Ammon's horn (tissue), 1 donor: ENCODE measurements at regions not wholly inside any gene's neighbourhood (a gene's known extent, or its start where the extent isn't known, plus 50 kb on each side); places are given as distances from the start of the nearest gene placed in this dataset.
"Not testable (repeated sequence)": the region's sequence is repeated elsewhere in the genome, so short reads cannot be mapped to it uniquely, and the experiment has no call there.

ENCODE experiments used
- DNase-seq: peaks from one replicate; pipeline ENCODE4 v3.0.0-alpha.2; 2016; ENCODE audit warnings: low spot score

DNA sequence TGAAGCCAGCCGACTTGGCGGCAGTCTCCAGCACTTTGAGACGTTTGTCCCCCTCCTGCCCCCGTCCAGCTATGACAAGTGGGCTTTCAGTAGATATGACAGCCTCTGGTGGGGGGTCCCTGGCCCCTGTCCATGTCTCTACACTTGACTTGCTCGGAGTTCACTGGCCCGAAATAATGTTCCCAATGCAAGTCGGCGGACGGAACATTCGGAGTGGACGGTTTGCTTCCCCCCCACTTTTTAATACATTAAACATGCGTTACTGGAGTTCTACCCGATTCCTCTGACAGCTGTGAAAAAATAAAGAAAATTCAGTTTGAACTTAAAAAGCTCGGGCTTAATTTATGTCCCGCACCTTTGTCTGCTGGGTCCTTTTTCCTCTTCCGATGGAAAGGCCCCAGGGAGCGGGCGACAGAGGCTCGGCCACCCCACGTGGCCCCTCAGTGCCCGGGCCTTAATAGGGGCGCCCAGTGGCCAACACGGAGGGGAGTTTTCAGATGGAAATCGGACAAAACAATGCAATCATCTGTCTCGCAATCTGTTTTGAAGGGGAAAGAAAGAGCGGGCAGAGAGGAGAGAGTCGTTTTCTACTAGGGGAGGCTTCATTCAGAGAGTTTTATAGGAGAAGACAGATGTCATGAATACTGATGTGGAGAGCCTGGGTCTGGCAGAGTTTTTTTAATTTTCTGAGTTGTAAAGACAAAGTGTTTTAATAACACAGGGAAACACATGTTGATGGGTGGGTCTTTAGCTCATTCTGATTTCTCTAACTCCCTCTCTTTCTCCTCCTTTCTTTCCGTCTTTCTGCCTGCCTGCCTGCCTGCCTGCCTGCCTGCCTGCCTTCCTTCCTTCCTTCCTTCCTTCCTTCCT, 50.2 kb downstream of the SMIM38 start:
- no peak for DNase-seq

DNA sequence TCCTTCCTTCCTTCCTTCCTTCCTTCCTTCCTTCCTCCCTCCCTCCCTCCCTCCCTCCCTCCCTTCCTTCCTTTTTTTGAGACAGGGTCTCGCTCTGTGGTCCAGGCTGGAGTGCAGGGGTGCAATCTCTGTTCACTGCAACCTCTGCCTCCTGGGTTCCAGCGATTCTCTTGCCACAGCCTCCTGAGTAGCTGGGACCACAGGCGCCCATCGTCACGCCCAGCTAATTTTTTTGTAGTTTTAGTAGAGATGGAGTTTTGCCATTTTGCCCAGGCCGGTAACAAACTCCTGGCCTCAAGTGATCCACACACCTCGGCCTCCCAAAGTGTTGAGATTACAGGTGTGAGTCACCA, 50.9 kb downstream of the SMIM38 start:
- not testable (repeated sequence) for DNase-seq

DNA sequence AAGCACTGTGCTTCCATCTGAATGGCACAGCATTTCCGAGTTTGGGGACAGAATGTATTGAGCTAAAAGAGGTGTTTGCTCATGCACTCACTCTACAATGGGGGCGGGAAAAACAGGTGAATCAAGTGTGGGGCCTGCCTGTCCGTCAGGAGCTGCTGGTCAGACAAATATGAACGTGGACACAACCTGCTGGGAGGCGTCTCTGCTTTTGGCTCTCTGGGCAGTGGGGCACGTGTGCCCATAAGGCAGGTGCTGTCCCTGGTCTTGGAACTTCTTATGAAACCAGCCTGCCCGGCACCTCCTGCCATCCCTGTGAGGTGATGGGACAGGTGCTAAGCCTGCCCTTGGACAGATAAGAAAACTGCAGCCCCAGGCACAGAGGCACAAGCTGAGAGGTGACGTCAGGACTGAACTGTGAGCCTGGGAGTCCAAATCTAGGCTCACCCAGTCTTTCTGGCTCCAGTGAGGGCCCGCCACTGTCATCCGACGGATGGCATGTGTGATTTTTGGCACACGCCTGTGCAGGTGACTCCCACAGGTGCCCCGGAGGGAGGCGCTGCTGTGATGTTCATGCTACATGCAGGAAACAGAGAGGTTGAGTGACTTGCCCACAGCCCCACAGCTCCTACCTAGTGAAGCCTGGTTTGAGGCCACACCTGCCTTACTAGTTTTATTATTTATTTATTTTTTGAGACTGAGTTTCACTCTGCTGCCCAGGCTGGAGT, 51.6 kb downstream of the SMIM38 start:
- no peak for DNase-seq

DNA sequence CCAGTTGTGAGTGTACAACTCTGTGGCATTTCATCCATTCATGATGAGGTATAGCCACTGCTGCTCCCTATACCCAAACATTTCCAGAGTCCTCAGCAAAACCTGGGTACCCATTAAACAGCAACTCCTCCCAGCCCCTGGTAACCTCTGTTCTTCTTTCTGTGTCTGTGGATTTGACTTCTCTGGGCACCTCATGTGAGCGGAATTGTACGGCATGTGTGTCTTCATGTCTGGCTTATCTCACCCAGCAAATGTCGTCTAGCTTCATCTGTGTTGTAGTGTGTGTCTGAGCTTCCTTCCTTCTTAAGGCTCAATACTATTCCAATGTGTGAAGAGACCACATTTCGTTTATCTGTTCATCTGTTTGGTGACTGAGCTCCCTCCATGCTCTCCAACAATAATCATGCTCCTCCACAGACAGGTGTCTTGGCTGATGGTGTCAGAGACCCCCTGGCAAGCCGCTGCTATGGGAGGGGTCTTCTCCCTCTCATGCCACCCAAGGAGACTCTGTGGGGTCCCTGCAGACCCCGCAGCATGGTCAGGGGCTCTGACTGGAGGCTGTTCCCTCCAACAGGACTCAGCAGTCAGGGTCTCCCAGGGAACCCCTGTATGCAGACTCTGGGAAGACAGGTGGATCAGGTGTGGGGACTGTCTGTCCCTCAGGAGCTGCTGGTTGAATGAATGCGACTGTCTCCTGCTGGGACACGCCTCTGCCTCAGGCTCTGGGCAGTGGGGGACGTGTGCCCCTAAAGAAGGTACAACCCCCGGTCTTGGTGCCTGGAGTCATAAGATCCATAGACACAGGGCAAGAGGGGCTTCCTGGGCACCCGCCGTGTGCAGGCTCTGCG, 52.7 kb downstream of the SMIM38 start:
- DNase-seq: no peak

DNA sequence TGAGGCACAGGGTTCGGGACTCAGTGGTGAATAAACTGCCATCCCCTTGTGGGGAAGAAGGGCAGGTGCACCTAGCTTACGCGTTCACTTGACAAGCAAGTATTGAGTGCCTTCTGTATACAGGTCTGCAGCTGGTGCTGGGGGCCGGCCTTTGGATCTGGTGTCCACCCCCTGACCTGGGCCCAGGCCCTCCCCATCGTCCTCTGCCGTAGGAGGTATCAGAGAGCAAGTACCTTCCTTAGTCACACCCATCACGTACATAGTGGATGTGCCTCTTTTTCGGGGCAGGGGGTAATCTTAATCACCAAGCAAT, 53.3 kb downstream of the SMIM38 start:
- no peak for DNase-seq

DNA sequence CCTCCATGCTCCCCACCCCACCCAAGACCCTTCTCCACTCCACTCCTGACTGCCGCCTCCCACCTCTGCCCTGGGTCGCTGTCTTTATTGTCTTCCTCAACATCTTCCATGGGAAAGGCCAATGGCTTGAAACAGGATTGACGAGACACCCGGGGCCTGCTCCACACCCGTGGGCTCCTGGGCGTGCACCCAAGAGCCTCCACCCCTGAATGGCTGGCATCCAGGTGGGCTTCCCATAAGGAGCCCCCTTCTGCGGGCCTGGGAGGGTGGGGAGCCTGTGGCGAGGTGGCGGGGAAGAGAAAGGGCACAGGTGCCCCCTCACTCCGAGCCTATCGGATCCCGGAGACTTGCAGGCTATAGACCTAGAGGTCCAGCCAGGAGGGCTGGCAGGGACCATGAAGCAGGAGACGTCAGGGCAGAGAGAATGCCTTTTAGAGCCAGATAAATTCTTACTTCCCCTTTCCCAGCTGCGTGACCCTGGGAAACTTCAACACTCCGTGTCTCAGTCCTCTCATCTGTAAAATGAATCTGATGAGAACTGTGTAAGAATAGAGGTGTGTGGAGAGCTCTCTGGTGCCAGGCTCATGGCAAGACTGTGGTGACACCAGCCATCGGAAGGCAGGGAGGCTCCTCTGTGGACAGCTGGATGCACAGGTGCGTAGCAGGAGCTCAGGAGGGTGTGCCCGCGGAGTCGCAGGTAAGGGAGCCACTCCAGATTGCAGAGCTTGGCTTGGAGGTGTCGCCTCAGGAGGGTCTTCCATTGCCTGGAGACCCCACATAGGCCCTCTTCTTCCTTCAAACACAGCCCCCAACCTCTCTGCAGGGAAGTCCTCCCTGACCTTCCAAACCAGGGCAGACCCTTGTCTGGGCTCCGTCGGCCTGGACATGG, 53.9 kb downstream of the SMIM38 start:
- no peak for DNase-seq

DNA sequence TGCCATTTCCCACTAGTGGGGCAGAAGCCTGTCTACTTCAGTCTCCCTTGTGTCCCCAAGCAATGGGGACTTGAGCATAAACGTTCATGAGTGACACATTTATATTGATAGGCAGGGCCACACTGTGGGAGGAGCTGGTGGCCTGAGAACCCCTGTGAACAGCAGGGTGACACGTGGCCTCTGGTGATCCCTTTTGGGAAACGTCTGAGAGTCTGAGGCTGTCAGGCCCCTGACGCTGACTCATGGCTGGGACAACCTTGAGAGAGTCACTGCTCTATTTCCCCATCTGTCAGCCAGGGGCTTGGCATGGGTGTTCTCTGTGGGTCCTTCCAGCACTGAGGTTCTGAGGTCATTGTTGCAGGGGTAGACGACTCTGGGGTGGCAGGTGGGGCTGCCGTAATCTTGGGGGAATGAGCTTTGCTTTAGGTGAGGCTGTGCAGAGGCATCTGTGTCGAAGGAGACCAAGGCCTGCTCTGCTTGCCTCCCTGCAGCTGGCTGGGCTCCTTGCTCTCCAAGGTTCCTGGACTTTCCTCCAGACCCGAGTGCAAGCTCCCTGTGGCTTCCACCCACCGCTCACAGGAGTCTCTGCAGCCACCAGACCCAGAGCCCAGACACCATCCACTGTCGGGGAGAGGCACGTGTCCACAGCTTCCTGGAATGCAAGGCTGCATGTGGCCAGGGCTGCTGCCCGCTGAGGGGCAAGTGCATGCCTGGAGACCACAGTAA, 54.7 kb downstream of the SMIM38 start:
- no peak for DNase-seq

DNA sequence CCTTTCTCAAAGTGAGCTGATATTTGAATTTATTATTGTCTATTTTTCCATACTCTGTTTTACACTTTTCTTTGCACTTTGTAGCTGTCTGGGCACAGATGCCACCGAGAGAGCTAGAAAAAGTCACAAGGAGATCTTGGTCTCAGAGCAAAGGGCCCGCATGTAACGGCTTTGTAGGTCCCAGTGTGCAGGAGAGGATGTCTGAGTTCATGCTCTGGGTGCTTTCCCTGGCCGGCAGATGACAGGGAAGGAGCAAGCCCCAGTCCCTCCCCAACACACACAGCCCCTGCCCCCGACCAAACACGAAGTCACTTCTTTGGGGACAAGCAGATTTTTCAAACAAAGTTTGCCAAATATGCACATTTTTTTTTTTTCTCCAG, 55.8 kb downstream of the SMIM38 start:
- DNase-seq: peak; percentile 16

DNA sequence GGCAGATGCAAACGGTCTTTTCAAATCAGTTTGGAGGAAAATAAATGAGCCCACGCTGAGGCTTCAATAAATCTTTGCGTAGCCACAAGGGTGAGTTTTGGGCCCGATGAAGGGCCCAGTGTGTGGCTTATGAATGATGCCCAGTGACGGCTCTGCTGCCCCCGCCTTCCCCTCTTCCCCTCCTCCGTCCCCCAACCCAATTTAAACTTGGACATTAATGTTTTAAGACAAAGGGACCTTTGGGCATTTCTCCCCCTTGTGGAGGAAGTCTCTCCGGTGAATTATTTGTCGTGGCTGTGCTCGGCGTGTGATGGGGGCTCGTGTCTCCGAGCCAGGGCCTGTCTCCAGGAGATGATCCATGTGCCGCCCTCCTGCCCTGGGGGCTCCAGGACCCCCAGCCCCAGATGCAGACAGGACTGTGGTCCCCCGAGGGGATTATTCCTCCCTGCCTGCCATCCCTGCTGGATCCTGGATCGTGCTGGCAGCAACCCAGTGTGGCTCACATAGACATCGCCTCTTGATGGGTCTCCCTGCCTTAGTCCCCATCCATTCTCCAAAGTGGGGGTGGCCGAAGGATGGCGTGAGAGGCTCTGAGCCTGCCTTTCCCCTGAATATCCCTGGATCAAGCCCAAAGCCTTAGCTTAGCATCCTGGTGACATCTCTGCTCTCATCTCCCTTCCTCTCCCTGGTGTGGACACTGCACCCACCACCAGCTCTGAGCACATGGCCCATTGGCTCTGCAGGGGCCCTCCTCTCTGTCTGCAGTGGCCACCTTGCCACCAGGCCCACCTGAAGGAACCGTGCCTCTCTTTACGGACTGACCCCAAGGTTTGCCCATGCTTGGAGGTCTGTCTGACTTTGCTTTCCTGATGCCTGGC, 56.4 kb downstream of the SMIM38 start:
- peak; percentile 12 for DNase-seq

DNA sequence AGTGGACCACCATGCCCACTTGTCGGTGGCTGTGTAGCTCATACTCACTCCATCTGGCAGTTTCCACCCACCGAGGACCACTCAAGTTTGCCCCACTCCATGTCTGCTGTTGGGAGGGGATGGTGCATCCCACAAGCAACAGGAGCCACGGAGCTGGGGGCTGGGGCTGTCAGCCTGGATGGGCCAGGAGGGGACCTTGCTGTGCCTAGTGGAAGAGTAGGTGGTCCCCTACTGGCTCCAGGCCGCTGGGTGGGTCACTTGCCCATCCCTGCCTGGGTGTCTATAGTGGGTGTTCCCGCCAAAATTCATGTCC, 57.0 kb downstream of the SMIM38 start:
- DNase-seq: no peak

DNA sequence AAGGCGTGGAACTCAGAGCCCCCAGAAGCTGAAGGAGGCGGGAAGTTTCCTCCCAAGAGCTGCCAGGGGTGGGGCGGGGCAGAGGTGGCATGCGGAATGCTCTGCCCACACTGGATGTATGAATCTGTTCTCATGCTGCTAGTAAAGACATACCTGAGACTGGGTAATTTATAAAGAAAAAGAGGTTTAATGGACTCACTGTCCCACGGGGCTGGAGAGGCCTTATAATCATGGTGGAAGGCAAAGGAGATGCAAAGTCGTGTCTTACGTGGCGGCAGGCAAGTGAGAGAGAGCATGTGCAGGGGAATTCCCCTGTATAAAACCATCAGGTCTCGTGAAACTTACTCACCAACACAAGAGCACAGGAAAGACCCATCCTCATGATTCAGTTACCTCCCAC, 57.6 kb downstream of the SMIM38 start:
- DNase-seq: no peak

DNA sequence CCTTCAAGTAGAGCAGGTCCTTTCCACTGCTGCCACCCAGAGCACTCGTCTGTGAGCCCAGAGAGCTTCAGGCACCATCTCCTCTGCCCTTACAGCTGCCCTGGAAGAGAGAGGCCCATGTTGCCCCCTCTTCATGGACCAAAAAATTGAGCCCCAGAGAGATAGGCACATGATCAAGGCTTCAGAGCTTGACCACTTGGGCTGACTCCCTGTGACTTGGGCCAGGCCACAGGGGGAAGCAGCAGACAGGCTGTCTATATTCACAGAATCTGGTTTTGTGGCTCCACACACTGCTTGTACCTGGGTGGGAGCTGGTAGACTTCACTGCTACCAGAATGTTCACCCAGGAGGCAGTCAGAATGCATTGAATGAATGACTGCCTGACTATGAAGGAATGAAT, 58.2 kb downstream of the SMIM38 start:
- DNase-seq: no peak

DNA sequence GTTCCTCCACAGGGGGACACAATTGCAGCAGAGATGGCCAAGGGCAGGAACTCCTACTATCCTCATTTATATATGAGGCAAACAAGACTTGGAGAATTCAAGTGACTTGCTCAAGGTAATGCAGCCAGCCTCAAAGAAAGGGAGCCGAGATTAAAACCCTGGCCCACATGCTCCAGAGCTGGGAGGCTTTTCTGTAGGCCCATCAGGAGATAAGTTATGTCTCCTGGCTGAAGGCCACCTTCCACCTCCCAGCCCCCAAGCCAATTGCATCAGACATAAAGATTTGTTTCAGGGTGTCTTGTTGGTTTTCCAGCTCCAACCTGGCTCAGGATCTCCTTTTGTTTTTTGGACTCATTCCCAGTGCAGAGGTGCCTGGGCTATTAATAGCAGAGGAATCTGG, 59.5 kb downstream of the SMIM38 start:
- DNase-seq: no peak

DNA sequence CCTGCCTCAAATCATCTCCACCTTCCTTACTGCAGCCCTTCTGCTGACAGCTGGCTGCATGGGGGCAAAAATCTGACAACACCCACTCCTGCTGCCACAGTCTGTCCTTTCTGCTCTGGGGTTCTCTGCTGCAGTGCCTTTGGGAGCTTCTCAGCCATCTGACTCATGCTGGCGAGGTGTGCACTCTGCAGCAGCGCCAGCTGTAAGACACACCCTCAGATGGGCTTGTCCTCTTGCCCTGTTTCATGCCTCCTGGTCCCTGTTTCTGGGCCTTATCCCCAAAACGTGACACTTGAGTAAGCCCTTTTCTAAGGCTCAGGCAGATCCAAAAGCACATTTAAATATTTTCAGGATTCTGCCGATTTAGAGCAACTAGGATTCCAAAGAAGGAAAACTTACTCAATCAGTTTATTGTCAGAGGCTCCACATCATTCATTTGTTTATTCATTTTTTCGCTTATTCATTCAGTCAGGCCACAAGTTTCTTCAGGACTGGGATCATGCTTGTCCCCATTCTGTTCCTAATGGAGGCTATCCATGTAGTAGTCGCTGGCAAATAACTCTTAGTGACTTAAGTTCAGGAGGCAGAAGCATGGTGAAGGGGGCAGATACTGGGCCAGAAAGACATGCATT, 60.2 kb downstream of the SMIM38 start:
- no peak for DNase-seq

DNA sequence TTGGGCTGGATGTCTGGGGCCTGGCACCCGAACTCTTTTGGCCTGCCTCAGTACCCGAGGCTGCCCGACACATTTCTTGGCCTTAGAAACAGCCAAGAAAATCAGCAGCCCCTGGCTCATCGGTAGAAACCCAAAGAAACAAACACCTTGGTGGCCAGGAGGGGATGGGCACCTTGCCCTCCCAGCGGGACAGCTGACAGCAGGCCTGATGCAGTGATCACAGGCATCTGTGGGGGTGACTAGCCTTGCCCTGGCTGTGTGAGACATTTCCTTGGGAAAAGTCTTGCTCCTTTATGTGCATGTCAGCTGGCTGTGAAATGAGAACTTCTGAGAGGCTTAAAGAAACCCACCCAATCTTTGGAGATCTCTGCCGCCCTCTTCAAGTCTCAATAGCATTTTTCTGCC, 60.9 kb downstream of the SMIM38 start:
- DNase-seq: no peak

DNA sequence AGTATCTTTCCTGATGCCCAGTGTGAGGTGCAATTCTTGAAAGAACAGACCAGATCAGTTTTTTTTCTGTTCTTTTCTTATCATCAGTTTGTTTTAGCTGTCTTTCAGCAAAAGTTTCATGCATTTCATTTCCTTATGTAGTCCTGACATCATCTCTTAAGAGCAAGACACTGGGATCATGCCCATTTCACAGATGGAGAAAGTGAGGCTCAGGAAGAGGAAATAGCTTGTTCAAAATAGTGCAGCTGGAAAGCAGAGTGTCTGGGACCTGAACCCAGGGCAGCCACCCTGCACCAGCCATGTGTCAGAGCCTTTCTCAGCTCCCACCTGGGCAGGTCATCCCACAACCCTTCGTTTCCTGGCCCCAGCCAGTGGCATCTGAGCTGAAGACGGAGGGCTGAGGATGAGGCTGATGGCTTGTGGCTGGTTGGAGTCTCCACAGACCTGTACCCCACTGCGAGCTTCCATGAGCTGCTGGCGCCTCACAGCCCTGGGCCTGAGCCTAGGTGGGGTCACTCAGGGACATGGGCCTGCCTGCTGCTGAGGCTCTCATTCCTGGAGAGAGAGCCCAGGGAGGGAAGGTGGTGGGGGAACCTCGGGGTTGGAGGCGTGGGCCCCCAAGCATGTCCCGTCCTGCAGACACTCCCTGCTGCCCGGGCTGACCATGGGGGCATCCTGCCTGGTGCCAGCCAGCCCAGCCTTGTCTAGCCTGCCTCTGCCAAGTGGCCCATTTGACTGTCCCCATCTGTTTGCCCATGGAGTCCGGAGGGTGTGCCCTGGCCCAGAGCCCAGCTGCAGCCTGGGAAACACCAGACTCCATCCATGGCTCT, 61.8 kb downstream of the SMIM38 start:
- DNase-seq: peak; percentile 56

DNA sequence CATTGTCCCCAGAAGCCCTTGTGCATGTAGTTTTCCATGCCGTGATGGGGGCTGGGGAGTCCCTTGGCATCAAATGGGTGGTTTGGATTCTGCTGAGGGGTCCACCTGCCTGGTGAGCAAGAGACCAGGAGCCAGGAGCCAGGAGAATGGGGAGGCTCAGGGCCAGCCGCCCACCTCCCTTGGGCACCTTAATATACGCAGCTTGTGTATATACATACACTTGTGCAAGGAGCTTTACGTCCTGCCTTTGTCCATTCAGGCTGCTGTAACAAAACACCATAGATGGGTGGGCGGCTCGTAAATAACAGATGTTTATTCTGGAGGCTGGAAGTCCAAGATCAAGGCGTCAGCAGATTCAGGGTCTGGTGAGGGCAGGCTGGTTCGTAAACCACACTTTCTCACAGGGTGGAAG, 62.5 kb downstream of the SMIM38 start:
- DNase-seq: no peak

DNA sequence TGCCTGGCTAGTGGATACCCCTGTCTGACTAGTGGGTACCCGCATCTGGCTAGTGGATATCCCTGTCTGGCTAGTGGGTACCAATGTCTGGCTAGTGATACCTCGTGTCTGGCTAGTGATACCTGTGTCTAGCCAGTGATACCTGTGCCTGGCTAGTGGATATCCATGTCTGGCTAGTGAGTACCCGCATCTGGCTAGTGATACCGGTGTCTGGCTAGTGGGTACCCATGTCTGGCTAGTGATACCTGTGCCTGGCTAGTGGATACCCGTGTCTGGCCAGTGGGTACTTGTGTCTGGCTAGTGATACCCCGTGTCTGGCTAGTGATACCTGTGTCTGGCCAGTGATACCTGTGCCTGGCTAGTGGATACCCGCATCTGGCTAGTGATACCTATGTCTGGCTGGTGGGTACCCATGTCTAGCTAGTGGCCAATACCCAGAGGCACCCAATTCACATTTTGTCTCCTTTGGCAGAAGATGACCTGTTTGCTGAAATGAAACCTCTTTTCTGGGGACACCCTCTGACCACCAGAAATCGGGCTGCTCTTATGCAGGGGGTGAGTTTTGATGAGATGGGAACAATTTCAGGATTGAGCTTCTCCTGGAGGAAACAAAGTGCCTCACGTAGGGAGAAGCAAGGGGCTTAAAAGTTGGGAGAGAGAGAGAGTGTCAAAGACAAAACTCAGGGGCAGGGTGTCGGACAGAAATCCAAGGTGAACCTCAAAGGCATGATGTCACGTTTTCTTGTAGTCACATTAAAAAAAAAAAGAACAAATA, 63.4 kb downstream of the SMIM38 start:
- DNase-seq: no peak
